ENCODE measurements at regions not wholly inside any gene's neighbourhood (a gene's known extent, or its start where the extent isn't known, plus 50 kb on each side); places are given as distances from the start of the nearest gene placed in this dataset.

- H3K36me3 Mint-ChIP-seq, result no peaks in the 10 kb centered on the region
- no peak overlapping the region for H3K4me3 Mint-ChIP-seq
- peaks cover 8% of the 10 kb centered on the region for H3K9me3 Mint-ChIP-seq
- H3K27ac Mint-ChIP-seq, result no peak overlapping the region
- no peaks in the 10 kb centered on the region for H3K4me1 Mint-ChIP-seq (ENCODE audit: low read depth in 2 of 2)
- ATAC-seq (no peak), DNase-seq (ENCODE audit: low spot score) (no peak)
- no peaks in the 10 kb centered on the region for H3K27me3 Mint-ChIP-seq
Measured at GRCh38 chr7:120021085-120021484, 251.9 kb upstream of the KCND2 start.

DNA sequence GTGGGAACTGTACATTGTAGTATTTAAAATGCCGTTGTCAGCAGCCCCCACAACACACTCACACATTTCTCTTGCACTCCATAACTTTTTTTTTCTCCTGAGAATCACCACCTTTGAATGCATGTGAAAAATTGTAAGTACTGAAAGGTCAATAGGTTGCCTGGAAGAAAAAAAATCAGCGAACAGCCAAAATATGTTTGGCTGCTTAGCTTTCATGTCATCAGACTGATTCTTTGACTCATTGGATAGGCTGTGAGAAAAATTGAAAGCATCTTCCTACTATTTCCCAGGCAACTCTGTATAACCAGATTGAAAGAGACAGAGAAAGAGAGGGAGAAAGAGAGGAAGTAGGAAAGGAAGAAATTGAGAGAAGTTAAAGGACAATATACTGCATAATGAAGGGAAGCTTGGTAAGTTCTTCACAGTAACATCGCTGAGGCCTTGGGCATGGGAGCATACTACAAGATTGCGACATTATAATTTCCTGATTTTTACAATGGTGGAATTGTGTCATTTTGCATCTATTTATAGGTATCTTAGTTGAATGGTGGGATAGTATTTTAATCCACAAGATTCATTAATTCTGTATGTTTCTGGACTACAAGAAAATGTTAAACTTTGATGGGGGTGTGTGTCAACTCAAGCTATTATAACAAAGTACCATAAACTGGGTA, 249.3 kb upstream of the KCND2 start:
- Mint-ChIP-seq H3K27me3 (no peaks in the 10 kb centered on the region), H3K4me1 (ENCODE audit: low read depth in 2 of 2) (no peaks in the 10 kb centered on the region), H3K27ac (no peak overlapping the region), H3K4me3 (no peak overlapping the region), H3K36me3 (no peaks in the 10 kb centered on the region), H3K9me3 (peaks cover 8% of the 10 kb centered on the region)
- ATAC-seq, result no peak
- no peak for DNase-seq (ENCODE audit: low spot score)

GRCh38 chr7:120028636-120029035, 244.3 kb upstream of the KCND2 start:
- H3K9me3 Mint-ChIP-seq, result peaks cover 4% of the 10 kb centered on the region
- no peaks in the 10 kb centered on the region for H3K36me3 Mint-ChIP-seq
- no peak for ATAC-seq
- H3K27me3 Mint-ChIP-seq, result no peaks in the 10 kb centered on the region
- no peak for DNase-seq (ENCODE audit: low spot score)
- H3K27ac Mint-ChIP-seq, result no peak overlapping the region
- no peaks in the 10 kb centered on the region for H3K4me1 Mint-ChIP-seq (ENCODE audit: low read depth in 2 of 2)
- H3K4me3 Mint-ChIP-seq, result no peak overlapping the region

- no peaks in the 10 kb centered on the region for H3K4me1 Mint-ChIP-seq (ENCODE audit: low read depth in 2 of 2)
- peaks cover 8% of the 10 kb centered on the region for H3K9me3 Mint-ChIP-seq
- ATAC-seq (no peak), DNase-seq (ENCODE audit: low spot score) (no peak)
- H3K27ac Mint-ChIP-seq, result no peak overlapping the region
- H3K4me3 Mint-ChIP-seq, result no peak overlapping the region
- no peaks in the 10 kb centered on the region for H3K27me3 Mint-ChIP-seq
- no peaks in the 10 kb centered on the region for H3K36me3 Mint-ChIP-seq
Measured at GRCh38 chr7:120030876-120031275, 242.1 kb upstream of the KCND2 start.

GRCh38 chr7:120033114-120033513, 239.9 kb upstream of the KCND2 start:
- H3K36me3 Mint-ChIP-seq, result peaks cover 9% of the 10 kb centered on the region
- H3K27me3 Mint-ChIP-seq, result no peaks in the 10 kb centered on the region

GRCh38 chr7:120039138-120039537, 233.8 kb upstream of the KCND2 start:
- Mint-ChIP-seq H3K36me3 (peaks cover 14% of the 10 kb centered on the region), H3K27ac (no peak overlapping the region), H3K4me1 (ENCODE audit: low read depth in 2 of 2) (no peaks in the 10 kb centered on the region), H3K4me3 (no peak overlapping the region), H3K9me3 (peaks cover 29% of the 10 kb centered on the region), H3K27me3 (no peaks in the 10 kb centered on the region)
- no peak for ATAC-seq
- no peak for DNase-seq (ENCODE audit: low spot score)

More at GRCh38 chr7:120033114-120033513, 239.9 kb upstream of the KCND2 start:
- no peak overlapping the region for H3K4me3 Mint-ChIP-seq
- no peak overlapping the region for H3K27ac Mint-ChIP-seq
- no peaks in the 10 kb centered on the region for H3K4me1 Mint-ChIP-seq (ENCODE audit: low read depth in 2 of 2)
- H3K9me3 Mint-ChIP-seq, result peaks cover 14% of the 10 kb centered on the region
- DNase-seq (ENCODE audit: low spot score) (no peak), ATAC-seq (no peak)

DNA sequence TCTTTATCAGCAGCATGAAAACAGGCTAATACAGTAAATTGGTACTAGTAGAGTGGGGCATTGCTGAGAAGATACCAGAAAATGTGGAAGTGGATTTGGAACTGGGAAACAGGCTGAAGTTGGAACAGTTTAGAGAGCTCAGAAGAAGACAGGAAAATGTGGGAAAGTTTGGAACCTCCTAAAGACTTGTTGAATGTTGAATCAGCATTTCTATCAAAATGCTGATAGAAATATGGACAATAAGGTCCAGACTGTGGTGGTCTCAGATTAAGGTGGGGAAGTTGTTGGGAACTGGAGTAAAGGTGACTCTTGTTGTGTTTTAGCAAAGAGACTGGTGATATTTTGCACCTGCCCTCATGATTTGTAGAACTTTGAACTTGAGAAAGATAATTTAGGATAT, 231.2 kb upstream of the KCND2 start:
- no peaks in the 10 kb centered on the region for H3K4me1 Mint-ChIP-seq (ENCODE audit: low read depth in 2 of 2)
- DNase-seq (ENCODE audit: low spot score) (no peak), ATAC-seq (no peak)
- H3K27ac Mint-ChIP-seq, result no peak overlapping the region
- H3K27me3 Mint-ChIP-seq, result no peaks in the 10 kb centered on the region
- no peak overlapping the region for H3K4me3 Mint-ChIP-seq
- H3K36me3 Mint-ChIP-seq, result peaks cover 14% of the 10 kb centered on the region
- H3K9me3 Mint-ChIP-seq, result peaks cover 20% of the 10 kb centered on the region

DNA sequence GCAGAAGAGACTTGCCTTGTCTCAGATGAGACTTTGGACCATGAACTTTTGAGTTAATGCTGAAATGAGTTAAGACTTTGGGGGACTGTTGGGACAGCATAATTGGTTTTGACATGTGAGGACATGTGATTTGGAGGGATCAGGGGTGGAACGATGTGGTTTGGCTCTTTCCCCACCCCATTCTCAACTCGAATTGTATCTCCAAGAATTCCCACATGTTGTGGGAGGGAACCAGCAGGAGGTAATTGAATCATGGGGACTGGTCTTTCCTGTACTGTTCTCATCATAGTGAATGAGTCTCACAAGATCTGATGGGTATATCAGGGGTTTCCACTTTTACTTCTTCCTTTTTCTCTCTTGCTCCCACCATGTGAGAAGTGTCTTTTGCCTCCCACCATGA, 229.7 kb upstream of the KCND2 start:
- DNase-seq (ENCODE audit: low spot score) (no peak), ATAC-seq (no peak)
- Mint-ChIP-seq H3K27me3 (no peaks in the 10 kb centered on the region), H3K27ac (no peak overlapping the region), H3K4me3 (no peak overlapping the region), H3K9me3 (peaks cover 20% of the 10 kb centered on the region), H3K4me1 (ENCODE audit: low read depth in 2 of 2) (no peaks in the 10 kb centered on the region), H3K36me3 (peaks cover 5% of the 10 kb centered on the region)

DNA sequence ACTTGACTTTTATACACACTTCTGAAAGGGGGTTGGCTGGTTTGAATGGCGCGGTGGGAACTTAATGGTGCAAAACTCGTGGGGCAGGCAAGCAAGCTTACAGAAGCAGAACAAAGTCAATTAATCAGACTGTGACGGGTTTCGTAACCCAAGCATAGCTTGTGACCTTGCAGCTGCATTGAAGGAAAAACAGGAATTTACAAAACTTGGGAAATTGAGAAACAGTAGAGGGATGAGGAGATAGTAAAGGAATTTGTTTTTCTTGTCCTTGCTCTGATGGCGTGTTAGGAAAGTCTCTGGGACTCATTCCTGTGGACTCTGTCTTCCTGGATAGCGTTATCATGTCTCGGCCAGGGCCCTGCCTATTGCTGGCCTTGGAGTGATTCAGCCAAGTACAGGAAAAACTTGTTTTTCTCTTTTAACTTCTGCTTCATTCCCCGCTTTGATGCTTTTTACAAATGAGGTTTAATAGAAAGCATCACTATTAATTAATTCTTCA, 220.0 kb upstream of the KCND2 start:
- H3K27ac Mint-ChIP-seq, result no peak overlapping the region
- H3K27me3 Mint-ChIP-seq, result no peaks in the 10 kb centered on the region
- no peaks in the 10 kb centered on the region for H3K4me1 Mint-ChIP-seq (ENCODE audit: low read depth in 2 of 2)
- DNase-seq (ENCODE audit: low spot score) (no peak), ATAC-seq (no peak)
- peaks cover 4% of the 10 kb centered on the region for H3K9me3 Mint-ChIP-seq
- no peaks in the 10 kb centered on the region for H3K36me3 Mint-ChIP-seq
- no peak overlapping the region for H3K4me3 Mint-ChIP-seq

DNA sequence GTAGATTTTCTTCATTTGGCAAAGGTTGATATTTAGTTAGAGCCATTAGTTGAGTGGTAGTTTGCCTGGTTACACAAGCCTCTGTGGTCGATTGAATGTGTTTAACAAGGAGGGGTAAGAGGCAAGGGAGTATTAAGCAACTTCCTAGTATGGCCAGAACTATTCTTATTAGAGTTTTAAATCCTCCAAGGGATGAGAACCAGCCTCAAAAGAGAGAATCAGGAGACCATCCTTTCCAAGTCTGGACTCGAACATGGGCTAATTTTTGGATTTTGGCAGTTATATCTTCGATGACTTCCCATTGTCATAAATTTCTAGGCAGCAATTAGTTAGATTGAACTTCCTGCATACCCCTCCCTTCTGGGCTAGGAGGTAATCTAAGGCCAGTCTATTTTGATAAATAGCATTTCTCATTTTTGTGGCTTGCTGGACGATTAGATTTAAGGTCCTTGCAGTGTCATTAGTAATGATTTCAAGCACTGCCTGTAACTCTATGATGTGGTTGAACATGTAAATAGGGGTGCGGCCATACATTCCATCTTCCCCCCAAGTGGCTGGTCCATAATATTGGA, 219.5 kb upstream of the KCND2 start:
- H3K4me1 Mint-ChIP-seq (ENCODE audit: low read depth in 2 of 2), result no peaks in the 10 kb centered on the region

GRCh38 chr7:120054376-120055100, 218.4 kb upstream of the KCND2 start:
- no peak overlapping the region for H3K27ac Mint-ChIP-seq
- H3K9me3 Mint-ChIP-seq, result peaks cover 8% of the 10 kb centered on the region
- no peaks in the 10 kb centered on the region for H3K27me3 Mint-ChIP-seq
- no peaks in the 10 kb centered on the region for H3K36me3 Mint-ChIP-seq
- no peak for DNase-seq (ENCODE audit: low spot score)
- H3K4me3 Mint-ChIP-seq, result no peak overlapping the region
- H3K4me1 Mint-ChIP-seq (ENCODE audit: low read depth in 2 of 2), result no peaks in the 10 kb centered on the region
- no peak for ATAC-seq

More for the DNA sequence above, 219.5 kb upstream of the KCND2 start:
- DNase-seq (ENCODE audit: low spot score) (no peak), ATAC-seq (no peak)
- H3K36me3 Mint-ChIP-seq, result no peaks in the 10 kb centered on the region
- H3K27me3 Mint-ChIP-seq, result no peaks in the 10 kb centered on the region
- H3K4me3 Mint-ChIP-seq, result no peak overlapping the region
- H3K9me3 Mint-ChIP-seq, result peaks cover 4% of the 10 kb centered on the region
- H3K27ac Mint-ChIP-seq, result no peak overlapping the region

DNA sequence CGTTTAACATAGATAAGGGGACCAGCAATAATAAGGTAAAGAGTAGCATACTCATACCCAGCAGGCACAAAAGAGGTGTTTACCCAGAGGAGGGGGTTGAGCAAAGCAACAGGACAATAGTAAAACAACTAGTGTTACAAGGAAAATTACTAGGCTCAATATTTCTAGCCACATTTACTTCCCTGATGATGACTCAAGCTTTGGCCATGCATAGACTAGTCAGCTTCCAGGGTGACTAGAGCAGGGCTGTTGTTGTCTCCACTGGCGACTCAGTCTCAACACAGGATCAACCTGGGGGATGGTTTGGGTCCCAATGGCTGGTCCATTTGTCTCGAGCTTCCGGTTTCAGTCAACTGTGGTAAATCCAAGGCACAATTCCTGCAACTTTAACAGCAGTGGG, 217.7 kb upstream of the KCND2 start:
- Mint-ChIP-seq H3K36me3 (no peaks in the 10 kb centered on the region), H3K4me1 (ENCODE audit: low read depth in 2 of 2) (no peaks in the 10 kb centered on the region), H3K9me3 (peaks cover 10% of the 10 kb centered on the region), H3K27ac (no peak overlapping the region), H3K4me3 (no peak overlapping the region), H3K27me3 (no peaks in the 10 kb centered on the region)
- ATAC-seq (no peak), DNase-seq (ENCODE audit: low spot score) (no peak)

- H3K27me3 Mint-ChIP-seq, result no peaks in the 10 kb centered on the region
- no peaks in the 10 kb centered on the region for H3K36me3 Mint-ChIP-seq
- no peaks in the 10 kb centered on the region for H3K4me1 Mint-ChIP-seq (ENCODE audit: low read depth in 2 of 2)
- DNase-seq (ENCODE audit: low spot score) (no peak), ATAC-seq (no peak)
- H3K4me3 Mint-ChIP-seq, result no peak overlapping the region
- no peak overlapping the region for H3K27ac Mint-ChIP-seq
- H3K9me3 Mint-ChIP-seq, result peaks cover 10% of the 10 kb centered on the region
Measured at GRCh38 chr7:120056227-120056626, 216.7 kb upstream of the KCND2 start.

DNA sequence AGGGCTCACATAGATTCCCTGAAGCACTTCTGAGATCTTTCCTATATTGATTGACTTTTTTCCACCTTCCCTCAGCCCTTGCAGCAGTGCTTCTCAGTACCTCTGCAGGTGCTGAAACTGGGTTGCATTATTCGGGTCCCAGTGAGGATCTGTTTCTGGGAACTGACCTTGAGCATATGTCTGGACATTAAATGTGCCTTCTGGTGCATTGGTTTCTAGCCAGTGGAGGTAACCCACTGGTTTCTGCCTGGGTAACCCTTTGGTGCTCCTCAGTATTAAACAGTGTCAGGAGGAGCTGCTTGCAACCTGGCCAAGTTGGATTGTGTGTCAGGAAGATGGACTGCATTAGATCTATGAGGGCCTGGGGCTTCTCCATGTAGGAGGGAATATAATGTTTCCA, 213.3 kb upstream of the KCND2 start:
- no peaks in the 10 kb centered on the region for H3K36me3 Mint-ChIP-seq
- peaks cover 17% of the 10 kb centered on the region for H3K9me3 Mint-ChIP-seq
- no peaks in the 10 kb centered on the region for H3K4me1 Mint-ChIP-seq (ENCODE audit: low read depth in 2 of 2)
- H3K27ac Mint-ChIP-seq, result no peak overlapping the region
- DNase-seq (ENCODE audit: low spot score) (no peak), ATAC-seq (no peak)
- no peak overlapping the region for H3K4me3 Mint-ChIP-seq
- H3K27me3 Mint-ChIP-seq, result no peaks in the 10 kb centered on the region

All from natural killer cell treated with Interleukin-12 subunit alpha and Interleukin-12 subunit beta and Interleukin-15 and Interleukin-18, amount 100 ng/mL, for 72 hours (primary cell).